WTC11 (cell line): ENCODE measurements at regions not wholly inside any gene's neighbourhood (a gene's known extent, or its start where the extent isn't known, plus 50 kb on each side); places are given as distances from the start of the nearest gene placed in this dataset.

Experiments
- ATAC-seq: fragments of 200-7000 bp; cut with Tn5 transposase; 2 replicates; pipeline ENCODE4 v1.10.0; 2021; ENCODE audit warnings: mild to moderate bottlenecking, moderate library complexity
- CTCF ChIA-PET: fragments of 300-600 bp; sonication (Branson Sonifier 250); formaldehyde crosslinking; loops from one replicate; lab custom pipeline; 2021; ENCODE audit warnings: antibody characterized with exemption; lab: Charles Lee
- POLR2A ChIA-PET: fragments of 350-600 bp; sonication (Branson Sonifier 250); formaldehyde crosslinking; loops from one replicate; lab custom pipeline; 2021; ENCODE audit warnings: antibody characterized with exemption; lab: Charles Lee
- DNase-seq: peaks from one replicate; pipeline ENCODE4 v3.0.0; 2021; ENCODE audit warnings: low spot score
- H3K27ac Mint-ChIP-seq: 2 replicates; pipeline ENCODE4 v1.8.0; 2021; ENCODE audit warnings: mixed read lengths
- H3K27me3 Mint-ChIP-seq: 2 replicates; pipeline ENCODE4 v1.8.0; 2021; ENCODE audit warnings: low read depth, mild to moderate bottlenecking, moderate library complexity, mixed read lengths
- H3K36me3 Mint-ChIP-seq: 2 replicates; pipeline ENCODE4 v1.8.0; 2021; ENCODE audit warnings: mixed read lengths
- H3K4me1 Mint-ChIP-seq: 2 replicates; pipeline ENCODE4 v1.8.0; 2022; ENCODE audit warnings: mixed read lengths
- H3K4me3 Mint-ChIP-seq: 2 replicates; pipeline ENCODE4 v1.8.0; 2021; ENCODE audit warnings: mild to moderate bottlenecking, moderate library complexity, mixed read lengths
- H3K9me3 Mint-ChIP-seq: 2 replicates; pipeline ENCODE4 v1.8.0; 2021; ENCODE audit warnings: mixed read lengths
- AFF4 ChIP-seq: sonication (generic); formaldehyde crosslinking; IDR thresholded peaks from 2 replicates; pipeline ENCODE4 v1.8.1; 2023; ENCODE audit warnings: mild to moderate bottlenecking, missing genetic modification reagents, borderline replicate concordance
- EMX1 ChIP-seq: fragments of 250-450 bp; sonication (Bioruptor Pico); IDR thresholded peaks from 2 replicates; pipeline ENCODE4 v1.8.0; 2021; ENCODE audit warnings: mild to moderate bottlenecking
- IRF1 ChIP-seq: sonication (generic); formaldehyde crosslinking; IDR thresholded peaks from 2 replicates; pipeline ENCODE4 v1.8.0; 2023; ENCODE audit warnings: missing genetic modification reagents
- OVOL2 ChIP-seq: fragments of 250-450 bp; sonication (Bioruptor Pico); IDR thresholded peaks from 2 replicates; pipeline ENCODE4 v1.9.0; 2021; ENCODE audit warnings: mild to moderate bottlenecking, borderline replicate concordance
- PRRX2 ChIP-seq: fragments of 250-450 bp; sonication (Bioruptor Pico); IDR thresholded peaks from 2 replicates; pipeline ENCODE4 v1.8.0; 2021; ENCODE audit warnings: mild to moderate bottlenecking
- SP1 ChIP-seq: sonication (generic); formaldehyde crosslinking; conservative IDR thresholded peaks from 2 replicates; pipeline ENCODE4 v1.8.1; 2022; ENCODE audit warnings: missing genetic modification reagents
- STAT6 ChIP-seq: sonication (generic); formaldehyde crosslinking; conservative IDR thresholded peaks from 2 replicates; pipeline ENCODE4 v1.8.1; 2023; ENCODE audit warnings: mild to moderate bottlenecking, low read depth, missing genetic modification reagents, moderate library complexity
- TEAD4 ChIP-seq: sonication (generic); formaldehyde crosslinking; IDR thresholded peaks from 2 replicates; pipeline ENCODE4 v1.8.0; 2022; ENCODE audit warnings: mild to moderate bottlenecking, missing genetic modification reagents
- ZNF232 ChIP-seq: sonication (generic); formaldehyde crosslinking; IDR thresholded peaks from 2 replicates; pipeline ENCODE4 v1.8.0; 2022; ENCODE audit warnings: mild to moderate bottlenecking, missing genetic modification reagents
- ZNF396 ChIP-seq: fragments of 250-450 bp; sonication (Bioruptor Pico); IDR thresholded peaks from 2 replicates; pipeline ENCODE4 v1.8.0; 2021; ENCODE audit warnings: mild to moderate bottlenecking, moderate library complexity, borderline replicate concordance
- ZNF671 ChIP-seq: fragments of 250-450 bp; sonication (Bioruptor Pico); IDR thresholded peaks from 2 replicates; pipeline ENCODE4 v1.8.0; 2021; ENCODE audit warnings: mild to moderate bottlenecking
- TF ChIP-seq, protein P1 (sequence below): sonication (generic); formaldehyde crosslinking; IDR thresholded peaks from 2 replicates; pipeline ENCODE4 v1.8.0; 2022; ENCODE audit warnings: mild to moderate bottlenecking, missing genetic modification reagents

DNA sequence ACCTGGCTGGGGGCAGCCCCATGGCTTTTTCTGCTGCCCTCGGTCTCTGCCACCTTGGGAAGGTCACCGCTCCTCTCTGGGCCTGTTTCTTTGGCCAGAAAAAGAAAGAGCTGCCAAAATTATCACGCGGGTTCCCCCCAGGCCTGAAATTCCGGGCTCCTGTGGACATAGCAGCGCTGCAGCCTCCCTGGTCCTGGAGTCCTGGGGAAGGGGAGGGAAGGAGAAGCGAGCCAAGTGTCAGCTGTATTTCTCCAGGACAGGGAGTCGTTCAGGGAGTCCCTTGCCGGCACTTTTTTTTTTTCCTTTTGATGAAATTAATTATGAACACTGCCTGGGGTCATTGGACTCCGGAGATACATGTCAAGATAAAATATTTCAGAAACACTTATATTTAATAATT is 152.3 kb upstream of the GPR26 start:
- no peak for TF ChIP-seq IRF1 (CRISPR knock-in tag)
- ATAC-seq, result peak; percentile 47
- Mint-ChIP-seq H3K27ac (no peak overlapping the region), H3K9me3 (no peaks in the 10 kb centered on the region), H3K4me1 (peaks cover 30% of the 10 kb centered on the region), H3K4me3 (no peak overlapping the region), H3K36me3 (no peaks in the 10 kb centered on the region), H3K27me3 (no peaks in the 10 kb centered on the region)
- no peak for DNase-seq
- CTCF ChIA-PET, result interaction anchor here (1.0 to 1.8 kb wide), 3 partner anchors 16 to 59 kb away, joined by 3 to 5 read pairs (median 4); no protein-coding TSS in a partner anchor
- POLR2A ChIA-PET, result interaction anchor here (0.9 kb wide), 1 partner anchor 10 kb away, joined by 3 read pairs; no protein-coding TSS in a partner anchor

GRCh38 chr10:123514996-123515395 is 151.2 kb upstream of the GPR26 start:
- no peaks in the 10 kb centered on the region; the same call in 1 of the 2 replicates for H3K27me3 Mint-ChIP-seq
- H3K36me3 Mint-ChIP-seq, result no peaks in the 10 kb centered on the region
- TF ChIP-seq ZNF396 (CRISPR knock-in tag) (no peak), AFF4 (CRISPR knock-in tag) (no peak), PRRX2 (CRISPR knock-in tag) (no peak), OVOL2 (CRISPR knock-in tag) (no peak)
- TF ChIP-seq, protein P1, sequence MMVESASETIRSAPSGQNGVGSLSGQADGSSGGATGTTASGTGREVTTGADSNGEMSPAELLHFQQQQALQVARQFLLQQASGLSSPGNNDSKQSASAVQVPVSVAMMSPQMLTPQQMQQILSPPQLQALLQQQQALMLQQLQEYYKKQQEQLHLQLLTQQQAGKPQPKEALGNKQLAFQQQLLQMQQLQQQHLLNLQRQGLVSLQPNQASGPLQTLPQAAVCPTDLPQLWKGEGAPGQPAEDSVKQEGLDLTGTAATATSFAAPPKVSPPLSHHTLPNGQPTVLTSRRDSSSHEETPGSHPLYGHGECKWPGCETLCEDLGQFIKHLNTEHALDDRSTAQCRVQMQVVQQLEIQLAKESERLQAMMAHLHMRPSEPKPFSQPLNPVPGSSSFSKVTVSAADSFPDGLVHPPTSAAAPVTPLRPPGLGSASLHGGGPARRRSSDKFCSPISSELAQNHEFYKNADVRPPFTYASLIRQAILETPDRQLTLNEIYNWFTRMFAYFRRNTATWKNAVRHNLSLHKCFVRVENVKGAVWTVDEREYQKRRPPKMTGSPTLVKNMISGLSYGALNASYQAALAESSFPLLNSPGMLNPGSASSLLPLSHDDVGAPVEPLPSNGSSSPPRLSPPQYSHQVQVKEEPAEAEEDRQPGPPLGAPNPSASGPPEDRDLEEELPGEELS, result no peak
- H3K4me3 Mint-ChIP-seq, result no peak overlapping the region
- no peak for ATAC-seq
- ChIA-PET CTCF (interaction anchor here (1.1 to 1.8 kb wide), 4 partner anchors 15 to 471 kb away, joined by 4 to 6 read pairs (median 4); no protein-coding TSS in a partner anchor), POLR2A (no interaction called here)
- peaks cover 34% of the 10 kb centered on the region for H3K4me1 Mint-ChIP-seq
- H3K9me3 Mint-ChIP-seq, result no peaks in the 10 kb centered on the region
- DNase-seq, result no peak
- no peak overlapping the region for H3K27ac Mint-ChIP-seq

DNA sequence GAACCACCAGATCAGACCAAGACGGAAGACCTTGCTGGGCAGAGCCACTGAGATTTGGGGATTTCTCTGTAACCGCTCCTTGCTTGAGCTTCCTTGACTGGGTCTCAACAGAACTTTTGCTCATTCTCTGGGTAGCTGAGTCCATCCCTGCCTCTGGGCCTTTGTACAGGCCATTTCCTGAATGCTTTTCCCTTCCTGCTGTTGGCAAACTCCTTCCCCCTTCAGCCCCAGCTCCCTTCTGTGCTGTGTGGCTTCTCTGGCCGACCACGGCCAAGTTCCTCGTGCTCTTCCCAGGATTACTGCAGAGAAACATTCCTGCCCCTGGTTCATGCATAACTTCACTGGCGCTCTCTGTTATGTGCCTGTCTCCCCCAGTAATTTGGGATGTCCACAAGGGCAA is 150.5 kb upstream of the GPR26 start:
- ChIA-PET CTCF (interaction anchor here (1.1 to 1.5 kb wide), 2 partner anchors 57 to 472 kb away, joined by 4 to 6 read pairs; no protein-coding TSS in a partner anchor), POLR2A (no interaction called here)
- no peaks in the 10 kb centered on the region for H3K9me3 Mint-ChIP-seq
- no peak for TF ChIP-seq EMX1 (CRISPR knock-in tag)
- no peak for TF ChIP-seq SP1
- no peak for TF ChIP-seq STAT6
- no peak for TF ChIP-seq ZNF232 (CRISPR knock-in tag)
- TF ChIP-seq ZNF671 (CRISPR knock-in tag), result no peak
- no peak for TF ChIP-seq TEAD4 (CRISPR knock-in tag)
- no peaks in the 10 kb centered on the region; the same call in 1 of the 2 replicates for H3K27me3 Mint-ChIP-seq
- no peak for DNase-seq
- H3K4me1 Mint-ChIP-seq, result peaks cover 34% of the 10 kb centered on the region
- no peak overlapping the region for H3K4me3 Mint-ChIP-seq
- no peak overlapping the region for H3K27ac Mint-ChIP-seq
- no peaks in the 10 kb centered on the region for H3K36me3 Mint-ChIP-seq
- no peak for ATAC-seq
